ENCODE measurements at regions not wholly inside any gene's neighbourhood (a gene's known extent, or its start where the extent isn't known, plus 50 kb on each side); places are given as distances from the start of the nearest gene placed in this dataset.

- ChIA-PET CTCF (no interaction called here), POLR2A (no interaction called here)
- no peaks in the 10 kb centered on the region; the same call in none of the 2 replicates for H3K9me3 ChIP-seq (ENCODE audit: control insufficient read depth, insufficient read depth, low read depth, low read length)
- H3K27ac ChIP-seq (ENCODE audit: extremely low read depth, low read depth, low read length), result no peak overlapping the region
- no peaks in the 10 kb centered on the region for H3K36me3 ChIP-seq (ENCODE audit: control insufficient read depth in 2 of 2, insufficient read depth in 1 of 2, low read length in 2 of 2)
- TF ChIP-seq KLF8 (tag by site-specific recombination; IDR thresholded peaks at IDR 0.05), result no peak
- TF ChIP-seq ZSCAN5A (tag by site-specific recombination; IDR thresholded peaks at IDR 0.05), result no peak
- no peak for TF ChIP-seq ZNF701 (tag by site-specific recombination; IDR thresholded peaks at IDR 0.05)
- TF ChIP-seq ZNF311 (tag by site-specific recombination; IDR thresholded peaks at IDR 0.05; ENCODE audit: borderline replicate concordance), result no peak
- no peak for TF ChIP-seq HIC1 (tag by site-specific recombination; IDR thresholded peaks at IDR 0.05)
- no peak for TF ChIP-seq ZNF10 (tag by site-specific recombination; IDR thresholded peaks at IDR 0.05)
- no peak for TF ChIP-seq ZNF473 (tag by site-specific recombination; IDR thresholded peaks at IDR 0.05)
- no peak overlapping the region for H3K4me3 ChIP-seq (ENCODE audit: low read depth, low read length)
- no peaks in the 10 kb centered on the region for H3K4me1 ChIP-seq (ENCODE audit: control insufficient read depth, insufficient read depth, low read length)
Measured at GRCh38 chrX:76026751-76027150, 146.1 kb upstream of the PBDC1 start.

- Histone ChIP-seq H3K4me1 (ENCODE audit: control insufficient read depth, insufficient read depth, low read length) (no peaks in the 10 kb centered on the region), H3K4me3 (ENCODE audit: low read depth, low read length) (no peak overlapping the region), H3K36me3 (ENCODE audit: control insufficient read depth in 2 of 2, insufficient read depth in 1 of 2, low read length in 2 of 2) (no peaks in the 10 kb centered on the region), H3K9me3 (ENCODE audit: control insufficient read depth, insufficient read depth, low read depth, low read length) (no peaks in the 10 kb centered on the region; the same call in 1 of the 2 replicates), H3K27ac (ENCODE audit: extremely low read depth, low read depth, low read length) (no peak overlapping the region)
- POLR2A ChIA-PET, result no interaction called here
- CTCF ChIA-PET, result interaction anchor here (0.6 kb wide), 1 partner anchor 1360 kb away, joined by 3 read pairs; no protein-coding TSS in a partner anchor
- TF ChIP-seq ZFP41 (tag by site-specific recombination; IDR thresholded peaks at IDR 0.05; ENCODE audit: borderline replicate concordance) (no peak), ZNF629 (tag by site-specific recombination; IDR thresholded peaks at IDR 0.05) (no peak), ZNF777 (tag by site-specific recombination; IDR thresholded peaks at IDR 0.05; ENCODE audit: borderline replicate concordance) (no peak), INSM2 (tag by site-specific recombination; IDR thresholded peaks at IDR 0.05) (no peak), ZBTB48 (tag by site-specific recombination; IDR thresholded peaks at IDR 0.05) (no peak), ZSCAN23 (tag by site-specific recombination; IDR thresholded peaks at IDR 0.05) (no peak), ZFP69B (tag by site-specific recombination; IDR thresholded peaks at IDR 0.05) (no peak), ZNF488 (tag by site-specific recombination; IDR thresholded peaks at IDR 0.05) (no peak), GLIS2 (tag by site-specific recombination; IDR thresholded peaks at IDR 0.05) (no peak), KLF9 (tag by site-specific recombination; IDR thresholded peaks at IDR 0.05; ENCODE audit: low read depth) (no peak), ZNF18 (tag by site-specific recombination; IDR thresholded peaks at IDR 0.05) (no peak), MEIS1 (CRISPR knock-in tag; IDR thresholded peaks at IDR 0.05; ENCODE audit: borderline replicate concordance) (no peak), TRIM28 (IDR thresholded peaks at IDR 0.05; ENCODE audit: borderline replicate concordance, low read length) (no peak), ZNF518A (tag by site-specific recombination; conservative IDR thresholded peaks at IDR 0.05; ENCODE audit: low read depth) (no peak), ZNF521 (tag by site-specific recombination; IDR thresholded peaks at IDR 0.05) (no peak), ZNF548 (tag by site-specific recombination; IDR thresholded peaks at IDR 0.05) (no peak), ZNF514 (tag by site-specific recombination; IDR thresholded peaks at IDR 0.05) (no peak)
Measured at GRCh38 chrX:76029385-76029784, 143.5 kb upstream of the PBDC1 start.
